ENCODE measurements at regions not wholly inside any gene's neighbourhood (a gene's known extent, or its start where the extent isn't known, plus 50 kb on each side); places are given as distances from the start of the nearest gene placed in this dataset.

- POLR2A ChIA-PET: no interaction called here
- H3K36me3 ChIP-seq (ENCODE audit: insufficient read depth, low read length): no peaks in the 10 kb centered on the region
- no peaks in the 10 kb centered on the region for H3K27me3 ChIP-seq (ENCODE audit: insufficient read depth, low read length, poor library complexity, severe bottlenecking)
- Mint-ChIP-seq H3K27ac (no peak overlapping the region), H3K4me3 (no peak overlapping the region), H3K4me1 (no peaks in the 10 kb centered on the region), H3K36me3 (no peaks in the 10 kb centered on the region), H3K9me3 (peaks cover 0 to 7% (median under 1%) of the 10 kb centered on the region in 5 donors), H3K27me3 (no peaks in the 10 kb centered on the region)
- H3K4me1 ChIP-seq (ENCODE audit: insufficient read depth, low read length): no peaks in the 10 kb centered on the region
- no peak for DNase-seq
- H3K9me3 ChIP-seq (ENCODE audit: low read length): no peaks in the 10 kb centered on the region
- CTCF ChIA-PET: no interaction called here
- H3K4me3 ChIP-seq (ENCODE audit: low read length): no peak overlapping the region
- no peak overlapping the region for H3K27ac ChIP-seq (ENCODE audit: low read depth, low read length)
Observed at GRCh38 chr20:16206817-16207216, 366.4 kb downstream of the KIF16B start.

GRCh38 chr20:16205507-16205906 is 367.7 kb downstream of the KIF16B start:
- Histone ChIP-seq H3K4me3 (ENCODE audit: low read length) (no peak overlapping the region), H3K9me3 (ENCODE audit: low read length) (no peaks in the 10 kb centered on the region), H3K36me3 (ENCODE audit: insufficient read depth, low read length) (no peaks in the 10 kb centered on the region), H3K27me3 (ENCODE audit: insufficient read depth, low read length, poor library complexity, severe bottlenecking) (no peaks in the 10 kb centered on the region), H3K27ac (ENCODE audit: low read depth, low read length) (no peak overlapping the region), H3K4me1 (ENCODE audit: insufficient read depth, low read length) (no peaks in the 10 kb centered on the region)
- H3K4me3 Mint-ChIP-seq: peak overlapping the region in 1 of 7 donors; percentile 6
- no peaks in the 10 kb centered on the region for H3K4me1 Mint-ChIP-seq
- H3K27me3 Mint-ChIP-seq: no peaks in the 10 kb centered on the region
- H3K27ac Mint-ChIP-seq: no peak overlapping the region
- ChIA-PET POLR2A (no interaction called here), CTCF (no interaction called here)
- no peak for DNase-seq
- H3K9me3 Mint-ChIP-seq: peaks cover 0 to 7% (median 2%) of the 10 kb centered on the region in 5 donors
- H3K36me3 Mint-ChIP-seq: no peaks in the 10 kb centered on the region

GRCh38 chr20:16203096-16203495 is 370.2 kb downstream of the KIF16B start:
- Histone ChIP-seq H3K4me1 (ENCODE audit: insufficient read depth, low read length) (no peaks in the 10 kb centered on the region), H3K9me3 (ENCODE audit: low read length) (no peaks in the 10 kb centered on the region), H3K36me3 (ENCODE audit: insufficient read depth, low read length) (no peaks in the 10 kb centered on the region), H3K27ac (ENCODE audit: low read depth, low read length) (no peak overlapping the region), H3K27me3 (ENCODE audit: insufficient read depth, low read length, poor library complexity, severe bottlenecking) (no peaks in the 10 kb centered on the region), H3K4me3 (ENCODE audit: low read length) (no peak overlapping the region)
- H3K27me3 Mint-ChIP-seq: no peaks in the 10 kb centered on the region
- CTCF ChIA-PET: no interaction called here
- no peaks in the 10 kb centered on the region for H3K4me1 Mint-ChIP-seq
- H3K36me3 Mint-ChIP-seq: no peaks in the 10 kb centered on the region
- DNase-seq: no peak
- no peak overlapping the region for H3K4me3 Mint-ChIP-seq
- POLR2A ChIA-PET: no interaction called here
- peaks cover 0 to 5% (median 0%) of the 10 kb centered on the region in 5 donors for H3K9me3 Mint-ChIP-seq
- no peak overlapping the region for H3K27ac Mint-ChIP-seq

- Histone ChIP-seq H3K9me3 (ENCODE audit: low read length) (no peaks in the 10 kb centered on the region), H3K4me3 (ENCODE audit: low read length) (no peak overlapping the region), H3K36me3 (ENCODE audit: insufficient read depth, low read length) (no peaks in the 10 kb centered on the region), H3K4me1 (ENCODE audit: insufficient read depth, low read length) (no peaks in the 10 kb centered on the region), H3K27ac (ENCODE audit: low read depth, low read length) (no peak overlapping the region), H3K27me3 (ENCODE audit: insufficient read depth, low read length, poor library complexity, severe bottlenecking) (no peaks in the 10 kb centered on the region)
- ChIA-PET POLR2A (no interaction called here), CTCF (no interaction called here)
- Mint-ChIP-seq H3K27ac (no peak overlapping the region), H3K9me3 (peaks cover 0 to 4% (median 2%) of the 10 kb centered on the region in 5 donors), H3K4me1 (no peaks in the 10 kb centered on the region), H3K36me3 (no peaks in the 10 kb centered on the region), H3K27me3 (no peaks in the 10 kb centered on the region), H3K4me3 (no peak overlapping the region)
- no peak for DNase-seq
Observed at GRCh38 chr20:16201191-16201590, 372.1 kb downstream of the KIF16B start.

- Histone ChIP-seq H3K9me3 (ENCODE audit: low read length) (no peaks in the 10 kb centered on the region), H3K4me3 (ENCODE audit: low read length) (no peak overlapping the region), H3K36me3 (ENCODE audit: insufficient read depth, low read length) (no peaks in the 10 kb centered on the region), H3K27me3 (ENCODE audit: insufficient read depth, low read length, poor library complexity, severe bottlenecking) (no peaks in the 10 kb centered on the region), H3K4me1 (ENCODE audit: insufficient read depth, low read length) (no peaks in the 10 kb centered on the region), H3K27ac (ENCODE audit: low read depth, low read length) (no peak overlapping the region)
- CTCF ChIA-PET: no interaction called here
- no peaks in the 10 kb centered on the region for H3K4me1 Mint-ChIP-seq
- peaks cover 0 to 4% (median 4%) of the 10 kb centered on the region in 5 donors for H3K9me3 Mint-ChIP-seq
- no peaks in the 10 kb centered on the region for H3K36me3 Mint-ChIP-seq
- H3K27ac Mint-ChIP-seq: no peak overlapping the region
- POLR2A ChIA-PET: no interaction called here
- no peak overlapping the region for H3K4me3 Mint-ChIP-seq
- DNase-seq: no peak
- H3K27me3 Mint-ChIP-seq: no peaks in the 10 kb centered on the region
Observed at GRCh38 chr20:16197696-16198095, 375.6 kb downstream of the KIF16B start.

- Mint-ChIP-seq H3K4me3 (no peak overlapping the region), H3K4me1 (no peaks in the 10 kb centered on the region), H3K27me3 (no peaks in the 10 kb centered on the region), H3K9me3 (peaks cover 0 to 4% (median 2%) of the 10 kb centered on the region in 5 donors), H3K27ac (no peak overlapping the region), H3K36me3 (no peaks in the 10 kb centered on the region)
- Histone ChIP-seq H3K4me1 (ENCODE audit: insufficient read depth, low read length) (no peaks in the 10 kb centered on the region), H3K27me3 (ENCODE audit: insufficient read depth, low read length, poor library complexity, severe bottlenecking) (no peaks in the 10 kb centered on the region), H3K27ac (ENCODE audit: low read depth, low read length) (no peak overlapping the region), H3K9me3 (ENCODE audit: low read length) (no peaks in the 10 kb centered on the region), H3K4me3 (ENCODE audit: low read length) (no peak overlapping the region), H3K36me3 (ENCODE audit: insufficient read depth, low read length) (no peaks in the 10 kb centered on the region)
- ChIA-PET POLR2A (no interaction called here), CTCF (no interaction called here)
- no peak for DNase-seq
Observed at GRCh38 chr20:16195671-16196070, 377.6 kb downstream of the KIF16B start.

- no peak overlapping the region for H3K27ac ChIP-seq (ENCODE audit: low read depth, low read length)
- POLR2A ChIA-PET: no interaction called here
- Mint-ChIP-seq H3K4me3 (no peak overlapping the region), H3K36me3 (no peaks in the 10 kb centered on the region), H3K9me3 (peaks cover 0 to 4% (median 2%) of the 10 kb centered on the region in 5 donors), H3K4me1 (no peaks in the 10 kb centered on the region), H3K27ac (no peak overlapping the region), H3K27me3 (no peaks in the 10 kb centered on the region)
- no peak for DNase-seq
- H3K9me3 ChIP-seq (ENCODE audit: low read length): no peaks in the 10 kb centered on the region
- CTCF ChIA-PET: no interaction called here
- no peaks in the 10 kb centered on the region for H3K36me3 ChIP-seq (ENCODE audit: insufficient read depth, low read length)
- H3K4me3 ChIP-seq (ENCODE audit: low read length): no peak overlapping the region
- H3K27me3 ChIP-seq (ENCODE audit: insufficient read depth, low read length, poor library complexity, severe bottlenecking): no peaks in the 10 kb centered on the region
- H3K4me1 ChIP-seq (ENCODE audit: insufficient read depth, low read length): no peaks in the 10 kb centered on the region
Observed at GRCh38 chr20:16194617-16195360, 378.5 kb downstream of the KIF16B start.

- Histone ChIP-seq H3K4me3 (ENCODE audit: low read length) (no peak overlapping the region), H3K27ac (ENCODE audit: low read depth, low read length) (no peak overlapping the region), H3K36me3 (ENCODE audit: insufficient read depth, low read length) (no peaks in the 10 kb centered on the region), H3K9me3 (ENCODE audit: low read length) (no peaks in the 10 kb centered on the region), H3K27me3 (ENCODE audit: insufficient read depth, low read length, poor library complexity, severe bottlenecking) (no peaks in the 10 kb centered on the region), H3K4me1 (ENCODE audit: insufficient read depth, low read length) (no peaks in the 10 kb centered on the region)
- no peak overlapping the region for H3K4me3 Mint-ChIP-seq
- H3K4me1 Mint-ChIP-seq: no peaks in the 10 kb centered on the region
- no peak for DNase-seq
- POLR2A ChIA-PET: no interaction called here
- H3K36me3 Mint-ChIP-seq: no peaks in the 10 kb centered on the region
- no peaks in the 10 kb centered on the region for H3K27me3 Mint-ChIP-seq
- CTCF ChIA-PET: no interaction called here
- no peak overlapping the region for H3K27ac Mint-ChIP-seq
- H3K9me3 Mint-ChIP-seq: peaks cover 0 to 2% (median 0%) of the 10 kb centered on the region in 5 donors
Observed at GRCh38 chr20:16191496-16191895, 381.8 kb downstream of the KIF16B start.

Measured in CD8-positive, alpha-beta memory T cell (primary cell).